Fibroblast of skin of left quadriceps (primary cell): ENCODE measurements at regions not wholly inside any gene's neighbourhood (a gene's known extent, or its start where the extent isn't known, plus 50 kb on each side); places are given as distances from the start of the nearest gene placed in this dataset.
"Not testable (repeated sequence)": the region's sequence is repeated elsewhere in the genome, so short reads cannot be mapped to it uniquely, and the experiment has no call there.

Experiments used
- DNase-seq, 2 experiments: peaks; one replicate each; pipeline ENCODE4 v3.0.0-alpha.2; 2013; ENCODE audit warnings: low read depth in 2 of 2

- DNase-seq: no peak
Observed at GRCh38 chr7:119999738-120000475, 273.1 kb upstream of the KCND2 start.

GRCh38 chr7:120005720-120006119 is 267.3 kb upstream of the KCND2 start:
- no peak for DNase-seq

- not testable (repeated sequence) for DNase-seq
Observed at GRCh38 chr7:120014301-120014700, 258.7 kb upstream of the KCND2 start.

- DNase-seq: no peak
Observed at GRCh38 chr7:120014925-120015465, 258.0 kb upstream of the KCND2 start.

- DNase-seq: no peak
Observed at GRCh38 chr7:120021085-120021484, 251.9 kb upstream of the KCND2 start.

GRCh38 chr7:120023494-120024167 is 249.3 kb upstream of the KCND2 start:
- peak; percentile 32 to 36 for DNase-seq

GRCh38 chr7:120028636-120029035 is 244.3 kb upstream of the KCND2 start:
- peak; percentile 73 to 78 for DNase-seq

GRCh38 chr7:120030876-120031275 is 242.1 kb upstream of the KCND2 start:
- DNase-seq: no peak

GRCh38 chr7:120033114-120033513 is 239.9 kb upstream of the KCND2 start:
- DNase-seq: no peak

- no peak for DNase-seq
Observed at GRCh38 chr7:120039138-120039537, 233.8 kb upstream of the KCND2 start.

GRCh38 chr7:120041798-120042197 is 231.2 kb upstream of the KCND2 start:
- DNase-seq: no peak

- peak; percentile 49 for DNase-seq
Observed at GRCh38 chr7:120043250-120043649, 229.7 kb upstream of the KCND2 start.

GRCh38 chr7:120052884-120053382 is 220.0 kb upstream of the KCND2 start:
- DNase-seq: peak; percentile 77 to 78

- peak; percentile 44 to 52 for DNase-seq
Observed at GRCh38 chr7:120053390-120053961, 219.5 kb upstream of the KCND2 start.

GRCh38 chr7:120054376-120055100 is 218.4 kb upstream of the KCND2 start:
- no peak for DNase-seq

GRCh38 chr7:120055300-120055699 is 217.7 kb upstream of the KCND2 start:
- peak in 1 of 2 experiments; percentile 23 for DNase-seq

GRCh38 chr7:120056227-120056626 is 216.7 kb upstream of the KCND2 start:
- DNase-seq: no peak

- DNase-seq: no peak
Observed at GRCh38 chr7:120059641-120060040, 213.3 kb upstream of the KCND2 start.

- no peak for DNase-seq
Observed at GRCh38 chr7:120060281-120060680, 212.7 kb upstream of the KCND2 start.

GRCh38 chr7:120060875-120061274 is 212.1 kb upstream of the KCND2 start:
- no peak for DNase-seq

GRCh38 chr7:120064565-120064964 is 208.4 kb upstream of the KCND2 start:
- peak in 1 of 2 experiments; percentile 20 for DNase-seq

GRCh38 chr7:120066898-120067297 is 206.1 kb upstream of the KCND2 start:
- DNase-seq: not testable (repeated sequence)
